GM23338 (cell line): ENCODE measurements at regions not wholly inside any gene's neighbourhood (a gene's known extent, or its start where the extent isn't known, plus 50 kb on each side); places are given as distances from the start of the nearest gene placed in this dataset.

Experiments used
- ATAC-seq: fragments of 200-7000 bp; cut with Tn5 transposase; 3 replicates; pipeline ENCODE4 v1.9.1; 2020
- DNase-seq: peaks from one replicate; pipeline ENCODE4 v3.0.0-alpha.2; 2015; ENCODE audit warnings: low spot score
- H2AFZ ChIP-seq: fragments of 200-600 bp; sonication (generic); 2 replicates; pipeline ENCODE4 v1.8.0; 2016; ENCODE audit warnings: antibody characterized with exemption, mild to moderate bottlenecking, moderate library complexity
- H3F3A ChIP-seq: fragments of 200-600 bp; sonication (generic); replicated peaks from 2 replicates; pipeline ENCODE4 v1.8.0; 2017; ENCODE audit warnings: antibody characterized with exemption, mixed run types, low read depth
- H3K27ac ChIP-seq: fragments of 200-600 bp; sonication (generic); 2 replicates; pipeline ENCODE4 v1.6.1; 2016; ENCODE audit warnings: low read depth
- H3K27me3 ChIP-seq: fragments of 200-600 bp; sonication (generic); 2 replicates; pipeline ENCODE4 v1.8.0; 2016; ENCODE audit warnings: mild to moderate bottlenecking, mixed run types, moderate library complexity; ENCODE audit not compliant: insufficient read depth
- H3K36me3 ChIP-seq: fragments of 200-600 bp; sonication (generic); 2 replicates; pipeline ENCODE4 v1.8.0; 2016; ENCODE audit warnings: mild to moderate bottlenecking; ENCODE audit not compliant: insufficient read depth
- H3K4me1 ChIP-seq: fragments of 200-600 bp; sonication (generic); 2 replicates; pipeline ENCODE4 v1.8.0; 2016; ENCODE audit warnings: mild to moderate bottlenecking, moderate library complexity; ENCODE audit not compliant: insufficient read depth
- H3K4me2 ChIP-seq: fragments of 200-600 bp; sonication (generic); 2 replicates; pipeline ENCODE4 v1.7.1; 2017; ENCODE audit warnings: mixed run types
- H3K4me3 ChIP-seq: fragments of 200-600 bp; sonication (generic); 2 replicates; pipeline ENCODE4 v1.6.1; 2016; ENCODE audit warnings: mixed run types
- H3K79me2 ChIP-seq: fragments of 200-600 bp; sonication (generic); replicated peaks from 2 replicates; pipeline ENCODE4 v1.8.0; 2017; ENCODE audit warnings: mild to moderate bottlenecking; ENCODE audit not compliant: insufficient read depth
- H3K9me2 ChIP-seq: fragments of 200-600 bp; sonication (generic); 2 replicates; pipeline ENCODE4 v1.8.0; 2017; ENCODE audit not compliant: insufficient read depth
- H4K20me1 ChIP-seq: fragments of 200-600 bp; sonication (generic); replicated peaks from 2 replicates; pipeline ENCODE4 v1.8.0; 2017; ENCODE audit warnings: mild to moderate bottlenecking; ENCODE audit not compliant: insufficient read depth
- H3K27ac Mint-ChIP-seq: 2 replicates; pipeline ENCODE4 v1.8.0; 2020; ENCODE audit warnings: inconsistent platforms, mild to moderate bottlenecking, moderate library complexity, mixed read lengths
- H3K27me3 Mint-ChIP-seq: 3 replicates; pipeline ENCODE4 v1.8.0; 2022; ENCODE audit warnings: low read depth, mild to moderate bottlenecking, moderate library complexity, mixed read lengths, inconsistent platforms; ENCODE audit not compliant: insufficient read depth, poor library complexity
- H3K36me3 Mint-ChIP-seq: 3 replicates; pipeline ENCODE4 v1.8.0; 2021; ENCODE audit warnings: low read depth, mild to moderate bottlenecking, inconsistent platforms, moderate library complexity, mixed read lengths
- H3K4me1 Mint-ChIP-seq: 3 replicates; pipeline ENCODE4 v1.8.0; 2020; ENCODE audit warnings: mild to moderate bottlenecking, inconsistent platforms, mixed read lengths
- H3K4me3 Mint-ChIP-seq: 3 replicates; pipeline ENCODE4 v1.8.0; 2021; ENCODE audit warnings: moderate library complexity, mild to moderate bottlenecking, inconsistent platforms, mixed read lengths
- H3K9me3 Mint-ChIP-seq: 3 replicates; pipeline ENCODE4 v1.8.0; 2020; ENCODE audit warnings: moderate library complexity, mild to moderate bottlenecking, inconsistent platforms, mixed read lengths
- CREB1 ChIP-seq: fragments of 250-450 bp; sonication (Bioruptor Pico); IDR thresholded peaks from 2 replicates; pipeline ENCODE4 v1.5.0; 2020; ENCODE audit warnings: low read depth, mild to moderate bottlenecking, moderate library complexity
- EZH2 ChIP-seq: fragments of 200-600 bp; sonication (generic); IDR thresholded peaks from one replicate; pipeline ENCODE4 v1.8.0; 2017; ENCODE audit warnings: antibody characterized with exemption, mild to moderate bottlenecking, low read depth; ENCODE audit not compliant: unreplicated experiment
- EZH2phosphoT487 ChIP-seq: fragments of 200-600 bp; sonication (generic); IDR thresholded peaks from one replicate; pipeline ENCODE4 v1.8.1; 2018; ENCODE audit warnings: antibody characterized with exemption; ENCODE audit not compliant: unreplicated experiment
- JUNB ChIP-seq: IDR thresholded peaks from one replicate; pipeline ENCODE4 v1.6.1; 2016; ENCODE audit warnings: antibody characterized with exemption; ENCODE audit not compliant: unreplicated experiment
- NANOG ChIP-seq: IDR thresholded peaks from 2 replicates; pipeline ENCODE4 v1.6.1; 2016; ENCODE audit warnings: antibody characterized with exemption, borderline replicate concordance
- STAT1 ChIP-seq: IDR thresholded peaks from one replicate; pipeline ENCODE4 v1.6.1; 2016; ENCODE audit warnings: antibody characterized with exemption; ENCODE audit not compliant: unreplicated experiment
- ZNF114 ChIP-seq: fragments of 250-450 bp; sonication (Bioruptor Pico); IDR thresholded peaks from 2 replicates; pipeline ENCODE4 v1.5.0; 2020; ENCODE audit warnings: mild to moderate bottlenecking, moderate library complexity
- ZNF331 ChIP-seq: fragments of 250-450 bp; sonication (Bioruptor Pico); IDR thresholded peaks from 2 replicates; pipeline ENCODE4 v1.5.0; 2020; ENCODE audit warnings: low read depth, mild to moderate bottlenecking, moderate library complexity
- TF ChIP-seq, protein P1 (sequence below): IDR thresholded peaks from one replicate; pipeline ENCODE4 v1.6.1; 2018; ENCODE audit warnings: antibody characterized with exemption; ENCODE audit not compliant: unreplicated experiment
- TF ChIP-seq, protein P2 (sequence below): IDR thresholded peaks from 2 replicates; pipeline ENCODE4 v1.6.1; 2016; ENCODE audit warnings: antibody characterized with exemption
- TF ChIP-seq, protein P3 (sequence below): fragments of 250-450 bp; sonication (Bioruptor Pico); IDR thresholded peaks from 2 replicates; pipeline ENCODE4 v1.5.0; 2020; ENCODE audit warnings: mild to moderate bottlenecking, moderate library complexity

DNA sequence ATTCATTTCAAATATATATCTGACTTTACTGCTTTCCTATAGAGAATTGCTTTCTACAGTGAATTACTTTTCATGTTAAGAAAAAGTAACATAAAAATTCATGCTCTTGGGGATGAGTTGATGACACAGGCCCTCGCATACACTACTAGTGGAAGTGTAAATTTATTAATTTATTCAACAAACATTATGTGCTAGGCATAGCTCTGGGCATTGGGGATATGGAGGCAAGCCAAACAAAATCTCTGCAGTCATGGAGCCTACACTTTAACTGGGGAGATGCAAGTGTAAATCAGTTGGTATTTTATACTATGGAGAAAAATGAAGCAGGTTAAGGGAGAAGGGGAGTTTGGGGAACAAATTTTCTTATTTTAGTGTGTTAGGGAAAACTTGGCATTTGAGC, 340.7 kb downstream of the RAP2B start:
- Histone ChIP-seq H3K79me2 (no peaks in the 10 kb centered on the region), H3K4me1 (no peaks in the 10 kb centered on the region), H3K4me2 (no peak overlapping the region), H3K4me3 (no peak overlapping the region), H3K9me2 (no peaks in the 10 kb centered on the region), H4K20me1 (no peaks in the 10 kb centered on the region), H3F3A (no peaks in the 10 kb centered on the region), H2AFZ (no peak overlapping the region), H3K27ac (no peak overlapping the region), H3K27me3 (no peaks in the 10 kb centered on the region), H3K36me3 (no peaks in the 10 kb centered on the region)
- TF ChIP-seq JUNB = no peak
- H3K27me3 Mint-ChIP-seq = no peaks in the 10 kb centered on the region
- no peaks in the 10 kb centered on the region for H3K4me1 Mint-ChIP-seq
- H3K9me3 Mint-ChIP-seq = no peaks in the 10 kb centered on the region
- no peak overlapping the region for H3K4me3 Mint-ChIP-seq
- no peak for DNase-seq
- H3K27ac Mint-ChIP-seq = no peak overlapping the region
- H3K36me3 Mint-ChIP-seq = no peaks in the 10 kb centered on the region
- no peak for ATAC-seq

DNA sequence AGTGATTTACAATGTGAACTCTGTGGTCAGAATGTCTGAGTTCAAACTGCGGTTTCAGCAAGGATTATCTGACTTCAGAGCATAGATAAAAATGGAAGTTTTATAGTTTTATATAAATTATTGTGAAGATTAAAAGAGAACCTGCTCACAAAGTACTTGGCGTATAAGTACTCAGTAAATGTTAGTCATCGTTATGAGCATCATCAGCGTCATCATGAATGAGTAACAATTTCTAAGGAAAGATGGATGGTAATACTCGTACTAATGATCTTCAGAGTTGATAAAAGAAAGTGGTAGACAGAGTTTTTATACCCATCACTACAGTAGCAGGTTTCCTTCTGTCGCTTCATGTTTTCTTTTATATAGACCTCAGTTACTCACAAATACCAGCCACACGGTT, 341.8 kb downstream of the RAP2B start:
- ATAC-seq (no peak), DNase-seq (no peak)
- H4K20me1 ChIP-seq = no peaks in the 10 kb centered on the region
- Mint-ChIP-seq H3K27me3 (peaks cover 2% of the 10 kb centered on the region), H3K9me3 (no peaks in the 10 kb centered on the region), H3K4me1 (no peaks in the 10 kb centered on the region), H3K4me3 (no peak overlapping the region), H3K27ac (no peak overlapping the region), H3K36me3 (no peaks in the 10 kb centered on the region)
- H3K4me3 ChIP-seq = no peak overlapping the region
- H3K79me2 ChIP-seq = no peaks in the 10 kb centered on the region
- H3K9me2 ChIP-seq = no peaks in the 10 kb centered on the region
- no peaks in the 10 kb centered on the region for H3K27me3 ChIP-seq
- H3F3A ChIP-seq = no peaks in the 10 kb centered on the region
- no peaks in the 10 kb centered on the region for H3K4me1 ChIP-seq
- no peak overlapping the region for H3K27ac ChIP-seq
- no peak overlapping the region for H3K4me2 ChIP-seq
- H2AFZ ChIP-seq = no peak overlapping the region
- no peaks in the 10 kb centered on the region for H3K36me3 ChIP-seq
- TF ChIP-seq ZNF331 (no peak), JUNB (no peak), EZH2 (no peak), EZH2phosphoT487 (no peak), ZNF114 (CRISPR knock-in tag) (no peak), CREB1 (CRISPR knock-in tag) (no peak), NANOG (no peak), STAT1 (no peak)
- TF ChIP-seq, protein P1, sequence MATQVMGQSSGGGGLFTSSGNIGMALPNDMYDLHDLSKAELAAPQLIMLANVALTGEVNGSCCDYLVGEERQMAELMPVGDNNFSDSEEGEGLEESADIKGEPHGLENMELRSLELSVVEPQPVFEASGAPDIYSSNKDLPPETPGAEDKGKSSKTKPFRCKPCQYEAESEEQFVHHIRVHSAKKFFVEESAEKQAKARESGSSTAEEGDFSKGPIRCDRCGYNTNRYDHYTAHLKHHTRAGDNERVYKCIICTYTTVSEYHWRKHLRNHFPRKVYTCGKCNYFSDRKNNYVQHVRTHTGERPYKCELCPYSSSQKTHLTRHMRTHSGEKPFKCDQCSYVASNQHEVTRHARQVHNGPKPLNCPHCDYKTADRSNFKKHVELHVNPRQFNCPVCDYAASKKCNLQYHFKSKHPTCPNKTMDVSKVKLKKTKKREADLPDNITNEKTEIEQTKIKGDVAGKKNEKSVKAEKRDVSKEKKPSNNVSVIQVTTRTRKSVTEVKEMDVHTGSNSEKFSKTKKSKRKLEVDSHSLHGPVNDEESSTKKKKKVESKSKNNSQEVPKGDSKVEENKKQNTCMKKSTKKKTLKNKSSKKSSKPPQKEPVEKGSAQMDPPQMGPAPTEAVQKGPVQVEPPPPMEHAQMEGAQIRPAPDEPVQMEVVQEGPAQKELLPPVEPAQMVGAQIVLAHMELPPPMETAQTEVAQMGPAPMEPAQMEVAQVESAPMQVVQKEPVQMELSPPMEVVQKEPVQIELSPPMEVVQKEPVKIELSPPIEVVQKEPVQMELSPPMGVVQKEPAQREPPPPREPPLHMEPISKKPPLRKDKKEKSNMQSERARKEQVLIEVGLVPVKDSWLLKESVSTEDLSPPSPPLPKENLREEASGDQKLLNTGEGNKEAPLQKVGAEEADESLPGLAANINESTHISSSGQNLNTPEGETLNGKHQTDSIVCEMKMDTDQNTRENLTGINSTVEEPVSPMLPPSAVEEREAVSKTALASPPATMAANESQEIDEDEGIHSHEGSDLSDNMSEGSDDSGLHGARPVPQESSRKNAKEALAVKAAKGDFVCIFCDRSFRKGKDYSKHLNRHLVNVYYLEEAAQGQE = no peak
- TF ChIP-seq, protein P2, sequence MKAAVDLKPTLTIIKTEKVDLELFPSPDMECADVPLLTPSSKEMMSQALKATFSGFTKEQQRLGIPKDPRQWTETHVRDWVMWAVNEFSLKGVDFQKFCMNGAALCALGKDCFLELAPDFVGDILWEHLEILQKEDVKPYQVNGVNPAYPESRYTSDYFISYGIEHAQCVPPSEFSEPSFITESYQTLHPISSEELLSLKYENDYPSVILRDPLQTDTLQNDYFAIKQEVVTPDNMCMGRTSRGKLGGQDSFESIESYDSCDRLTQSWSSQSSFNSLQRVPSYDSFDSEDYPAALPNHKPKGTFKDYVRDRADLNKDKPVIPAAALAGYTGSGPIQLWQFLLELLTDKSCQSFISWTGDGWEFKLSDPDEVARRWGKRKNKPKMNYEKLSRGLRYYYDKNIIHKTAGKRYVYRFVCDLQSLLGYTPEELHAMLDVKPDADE = no peak
- TF ChIP-seq, protein P3, sequence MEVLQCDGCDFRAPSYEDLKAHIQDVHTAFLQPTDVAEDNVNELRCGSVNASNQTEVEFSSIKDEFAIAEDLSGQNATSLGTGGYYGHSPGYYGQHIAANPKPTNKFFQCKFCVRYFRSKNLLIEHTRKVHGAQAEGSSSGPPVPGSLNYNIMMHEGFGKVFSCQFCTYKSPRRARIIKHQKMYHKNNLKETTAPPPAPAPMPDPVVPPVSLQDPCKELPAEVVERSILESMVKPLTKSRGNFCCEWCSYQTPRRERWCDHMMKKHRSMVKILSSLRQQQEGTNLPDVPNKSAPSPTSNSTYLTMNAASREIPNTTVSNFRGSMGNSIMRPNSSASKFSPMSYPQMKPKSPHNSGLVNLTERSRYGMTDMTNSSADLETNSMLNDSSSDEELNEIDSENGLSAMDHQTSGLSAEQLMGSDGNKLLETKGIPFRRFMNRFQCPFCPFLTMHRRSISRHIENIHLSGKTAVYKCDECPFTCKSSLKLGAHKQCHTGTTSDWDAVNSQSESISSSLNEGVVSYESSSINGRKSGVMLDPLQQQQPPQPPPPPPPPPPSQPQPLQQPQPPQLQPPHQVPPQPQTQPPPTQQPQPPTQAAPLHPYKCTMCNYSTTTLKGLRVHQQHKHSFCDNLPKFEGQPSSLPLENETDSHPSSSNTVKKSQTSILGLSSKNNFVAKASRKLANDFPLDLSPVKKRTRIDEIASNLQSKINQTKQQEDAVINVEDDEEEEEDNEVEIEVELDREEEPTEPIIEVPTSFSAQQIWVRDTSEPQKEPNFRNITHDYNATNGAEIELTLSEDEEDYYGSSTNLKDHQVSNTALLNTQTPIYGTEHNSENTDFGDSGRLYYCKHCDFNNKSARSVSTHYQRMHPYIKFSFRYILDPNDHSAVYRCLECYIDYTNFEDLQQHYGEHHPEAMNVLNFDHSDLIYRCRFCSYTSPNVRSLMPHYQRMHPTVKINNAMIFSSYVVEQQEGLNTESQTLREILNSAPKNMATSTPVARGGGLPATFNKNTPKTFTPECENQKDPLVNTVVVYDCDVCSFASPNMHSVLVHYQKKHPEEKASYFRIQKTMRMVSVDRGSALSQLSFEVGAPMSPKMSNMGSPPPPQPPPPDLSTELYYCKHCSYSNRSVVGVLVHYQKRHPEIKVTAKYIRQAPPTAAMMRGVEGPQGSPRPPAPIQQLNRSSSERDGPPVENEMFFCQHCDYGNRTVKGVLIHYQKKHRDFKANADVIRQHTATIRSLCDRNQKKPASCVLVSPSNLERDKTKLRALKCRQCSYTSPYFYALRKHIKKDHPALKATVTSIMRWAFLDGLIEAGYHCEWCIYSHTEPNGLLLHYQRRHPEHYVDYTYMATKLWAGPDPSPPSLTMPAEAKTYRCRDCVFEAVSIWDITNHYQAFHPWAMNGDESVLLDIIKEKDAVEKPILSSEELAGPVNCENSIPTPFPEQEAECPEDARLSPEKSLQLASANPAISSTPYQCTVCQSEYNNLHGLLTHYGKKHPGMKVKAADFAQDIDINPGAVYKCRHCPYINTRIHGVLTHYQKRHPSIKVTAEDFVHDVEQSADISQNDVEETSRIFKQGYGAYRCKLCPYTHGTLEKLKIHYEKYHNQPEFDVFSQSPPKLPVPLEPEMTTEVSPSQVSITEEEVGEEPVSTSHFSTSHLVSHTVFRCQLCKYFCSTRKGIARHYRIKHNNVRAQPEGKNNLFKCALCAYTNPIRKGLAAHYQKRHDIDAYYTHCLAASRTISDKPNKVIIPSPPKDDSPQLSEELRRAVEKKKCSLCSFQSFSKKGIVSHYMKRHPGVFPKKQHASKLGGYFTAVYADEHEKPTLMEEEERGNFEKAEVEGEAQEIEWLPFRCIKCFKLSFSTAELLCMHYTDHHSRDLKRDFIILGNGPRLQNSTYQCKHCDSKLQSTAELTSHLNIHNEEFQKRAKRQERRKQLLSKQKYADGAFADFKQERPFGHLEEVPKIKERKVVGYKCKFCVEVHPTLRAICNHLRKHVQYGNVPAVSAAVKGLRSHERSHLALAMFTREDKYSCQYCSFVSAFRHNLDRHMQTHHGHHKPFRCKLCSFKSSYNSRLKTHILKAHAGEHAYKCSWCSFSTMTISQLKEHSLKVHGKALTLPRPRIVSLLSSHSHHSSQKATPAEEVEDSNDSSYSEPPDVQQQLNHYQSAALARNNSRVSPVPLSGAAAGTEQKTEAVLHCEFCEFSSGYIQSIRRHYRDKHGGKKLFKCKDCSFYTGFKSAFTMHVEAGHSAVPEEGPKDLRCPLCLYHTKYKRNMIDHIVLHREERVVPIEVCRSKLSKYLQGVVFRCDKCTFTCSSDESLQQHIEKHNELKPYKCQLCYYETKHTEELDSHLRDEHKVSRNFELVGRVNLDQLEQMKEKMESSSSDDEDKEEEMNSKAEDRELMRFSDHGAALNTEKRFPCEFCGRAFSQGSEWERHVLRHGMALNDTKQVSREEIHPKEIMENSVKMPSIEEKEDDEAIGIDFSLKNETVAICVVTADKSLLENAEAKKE (CRISPR knock-in tag) = no peak
